ENCODE measurements at regions not wholly inside any gene's neighbourhood (a gene's known extent, or its start where the extent isn't known, plus 50 kb on each side); places are given as distances from the start of the nearest gene placed in this dataset.

GRCh38 chr5:158364367-158364766 is 505.4 kb upstream of the CLINT1 start:
- 76 to 83% methylated on average over 4 of the region's 4 CpGs for WGBS, 2 donors
- Histone ChIP-seq H3K4me1 (no peaks in the 10 kb centered on the region), H3K9me3 (no peaks in the 10 kb centered on the region), H3K4me3 (no peak overlapping the region), H3K27ac (no peak overlapping the region), H3K36me3 (ENCODE audit: low read depth, missing control alignments) (no peaks in the 10 kb centered on the region), H3K27me3 (no peaks in the 10 kb centered on the region)
- no peak for DNase-seq
- no peak for TF ChIP-seq CTCF (IDR thresholded peaks at IDR 0.05)
- TF ChIP-seq POLR2A (IDR thresholded peaks at IDR 0.05), result no peak
- intact Hi-C loops (cut with DNase I; ENCODE audit: low total_unique reads), result no loop called here

- TF ChIP-seq POLR2A (IDR thresholded peaks at IDR 0.05) (no peak), CTCF (IDR thresholded peaks at IDR 0.05) (no peak)
- H3K27ac ChIP-seq, result no peak overlapping the region
These were observed 496.0 kb upstream of the CLINT1 start for GRCh38 chr5:158354958-158355357.

GRCh38 chr5:158351485-158352125 is 492.7 kb upstream of the CLINT1 start:
- no peaks in the 10 kb centered on the region for H3K36me3 ChIP-seq (ENCODE audit: low read depth, missing control alignments)
- intact Hi-C loops (cut with DNase I; ENCODE audit: low total_unique reads), result no loop called here
- no peaks in the 10 kb centered on the region for H3K27me3 ChIP-seq
- no peaks in the 10 kb centered on the region for H3K9me3 ChIP-seq
- 60 to 65% methylated on average over 6 of the region's 6 CpGs for WGBS, 2 donors
- H3K4me1 ChIP-seq, result peaks cover 7% of the 10 kb centered on the region
- H3K27ac ChIP-seq, result no peak overlapping the region
- no peak overlapping the region for H3K4me3 ChIP-seq
- TF ChIP-seq POLR2A (IDR thresholded peaks at IDR 0.05) (no peak), CTCF (IDR thresholded peaks at IDR 0.05) (no peak)
- DNase-seq, result no peak

More at GRCh38 chr5:158354958-158355357, 496.0 kb upstream of the CLINT1 start:
- no peak for DNase-seq
- H3K36me3 ChIP-seq (ENCODE audit: low read depth, missing control alignments), result no peaks in the 10 kb centered on the region
- intact Hi-C loops (cut with DNase I; ENCODE audit: low total_unique reads), result no loop called here
- no peaks in the 10 kb centered on the region for H3K9me3 ChIP-seq
- H3K27me3 ChIP-seq, result no peaks in the 10 kb centered on the region
- peaks cover 4% of the 10 kb centered on the region for H3K4me1 ChIP-seq
- H3K4me3 ChIP-seq, result no peak overlapping the region

GRCh38 chr5:158349987-158350386 is 491.0 kb upstream of the CLINT1 start:
- no peak for DNase-seq
- Histone ChIP-seq H3K36me3 (ENCODE audit: low read depth, missing control alignments) (no peaks in the 10 kb centered on the region), H3K4me3 (no peak overlapping the region), H3K27me3 (no peaks in the 10 kb centered on the region), H3K27ac (no peak overlapping the region), H3K9me3 (no peaks in the 10 kb centered on the region), H3K4me1 (peaks cover 7% of the 10 kb centered on the region)
- intact Hi-C loops (cut with DNase I; ENCODE audit: low total_unique reads), result no loop called here
- no peak for TF ChIP-seq POLR2A (IDR thresholded peaks at IDR 0.05)
- no peak for TF ChIP-seq CTCF (IDR thresholded peaks at IDR 0.05)
- 52 to 54% methylated on average over 6 of the region's 6 CpGs for WGBS, 2 donors

GRCh38 chr5:158344376-158344775 is 485.4 kb upstream of the CLINT1 start:
- Histone ChIP-seq H3K4me1 (no peaks in the 10 kb centered on the region), H3K27ac (no peak overlapping the region), H3K9me3 (no peaks in the 10 kb centered on the region), H3K36me3 (ENCODE audit: low read depth, missing control alignments) (no peaks in the 10 kb centered on the region), H3K27me3 (no peaks in the 10 kb centered on the region), H3K4me3 (no peak overlapping the region)
- WGBS, 2 donors, result 86 to 87% methylated on average over 2 of the region's 2 CpGs
- DNase-seq, result no peak
- intact Hi-C loops (cut with DNase I; ENCODE audit: low total_unique reads), result no loop called here
- TF ChIP-seq POLR2A (IDR thresholded peaks at IDR 0.05) (no peak), CTCF (IDR thresholded peaks at IDR 0.05) (no peak)
